Right lobe of liver (tissue), 6 donors: ENCODE measurements at regions not wholly inside any gene's neighbourhood (a gene's known extent, or its start where the extent isn't known, plus 50 kb on each side); places are given as distances from the start of the nearest gene placed in this dataset.
A peak's percentile ranks its signal among the peaks of the same experiment; 100 is the strongest.

Source experiments
- ATAC-seq, 4 donors: fragments of 200-7000 bp; cut with Tn5 transposase; one replicate each; pipeline ENCODE4 v1.9.1; 2020; ENCODE audit warnings: mild to moderate bottlenecking in 4 of 4, moderate library complexity in 4 of 4
- DNase-seq, 3 donors: peaks; one replicate each; pipeline ENCODE4 v3.0.0-alpha.2; 2020
- H3K27ac ChIP-seq, 3 donors: fragments of 200-600 bp; one replicate each; pipeline ENCODE4 v1.8.0; 2022
- H3K27me3 ChIP-seq, 2 donors: fragments of 200-600 bp; one replicate each; pipeline ENCODE4 v1.8.0; 2022
- H3K36me3 ChIP-seq, 4 donors: fragments of 200-600 bp; sonication (generic) in 1 of 4; one replicate each; pipeline versions ENCODE4 v1.5.1 to v1.8.0; 2017 to 2022; ENCODE audit warnings: control low read depth in 1 of 4
- H3K4me1 ChIP-seq, 4 donors: fragments of 200-600 bp; sonication (generic) in 1 of 4; one replicate each; pipeline versions ENCODE4 v1.5.1 to v1.8.0; 2017 to 2022; ENCODE audit warnings: control low read depth in 1 of 4
- H3K4me3 ChIP-seq, 3 donors: fragments of 200-600 bp; one replicate each; pipeline ENCODE4 v1.8.0; 2022
- H3K9me3 ChIP-seq, 4 donors: fragments of 200-600 bp; sonication (generic) in 1 of 4; one replicate each; pipeline versions ENCODE4 v1.5.1 to v1.8.0; 2017 to 2022; ENCODE audit warnings: control low read depth in 1 of 4
- CTCF ChIP-seq, 4 donors: fragments of 200-600 bp in 3 of 4; fragments of 450-650 bp in 1 of 4; IDR thresholded peaks; one replicate each; pipeline versions ENCODE4 v1.5.1 to v1.8.0; 2016 to 2022; ENCODE audit warnings: antibody characterized with exemption in 4 of 4, mild to moderate bottlenecking in 2 of 4
- POLR2A ChIP-seq: fragments of 450-650 bp; IDR thresholded peaks from one replicate; pipeline ENCODE4 v1.6.1; 2017; ENCODE audit warnings: antibody characterized with exemption, mild to moderate bottlenecking
- WGBS: methylation state at CpG from one replicate; pipeline ENCODE4 v1.1.6; 2018; ENCODE audit warnings: low coverage, low lambda C conversion rate; ENCODE audit not compliant: insufficient coverage; ENCODE audit errors: missing lambda C conversion rate; 5-methylcytosine and 5-hydroxymethylcytosine counted together
- intact Hi-C, 2 donors: fragments of 100-400 bp; cut with DNase I; formaldehyde crosslinking; loops; one replicate each; pipeline versions ENCODE4 v1.11.2 to v1.14.1; 2022
- donor health status: DM: no; HTN: yes; CAD: no.
- donor health status: DM: no; HTN: no; CAD: no.
- donor health status: DM: no; HTN: no; CAD: no.
- donor health status: DM: no; HTN: yes; CAD: no.
- donor health status: DM: no; HTN: yes; CAD: no.

DNA sequence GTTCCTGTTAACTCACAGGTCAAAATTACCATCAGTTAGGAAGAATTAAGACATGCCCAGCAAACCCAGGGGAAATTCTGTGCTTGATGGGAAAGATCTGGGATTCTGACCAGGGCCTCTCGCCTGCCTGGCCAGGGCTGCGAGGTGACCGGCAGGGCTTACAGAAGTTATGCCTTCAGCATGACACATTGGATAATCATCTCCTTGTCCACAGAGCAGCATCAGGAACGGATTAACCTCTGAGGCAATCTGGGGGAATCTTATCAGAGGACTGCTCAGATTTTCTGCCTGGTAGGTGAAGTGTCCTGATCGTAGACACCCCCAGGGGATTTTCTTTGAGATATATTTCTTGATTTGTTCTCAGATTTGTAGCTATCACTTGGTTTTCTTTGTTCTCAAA is 172.5 kb downstream of the HS3ST3A1 start:
- no peak for ATAC-seq
- Histone ChIP-seq H3K9me3 (no peaks in the 10 kb centered on the region), H3K4me1 (no peaks in the 10 kb centered on the region), H3K4me3 (no peak overlapping the region), H3K27me3 (no peaks in the 10 kb centered on the region), H3K36me3 (no peaks in the 10 kb centered on the region), H3K27ac (no peak overlapping the region)
- TF ChIP-seq POLR2A (no peak), CTCF (IDR thresholded peaks at IDR 0.05) (no peak)
- no peak for DNase-seq
- intact Hi-C loops = no loop called here
- WGBS = 83% methylated on average over 1 of the region's 5 CpGs

DNA sequence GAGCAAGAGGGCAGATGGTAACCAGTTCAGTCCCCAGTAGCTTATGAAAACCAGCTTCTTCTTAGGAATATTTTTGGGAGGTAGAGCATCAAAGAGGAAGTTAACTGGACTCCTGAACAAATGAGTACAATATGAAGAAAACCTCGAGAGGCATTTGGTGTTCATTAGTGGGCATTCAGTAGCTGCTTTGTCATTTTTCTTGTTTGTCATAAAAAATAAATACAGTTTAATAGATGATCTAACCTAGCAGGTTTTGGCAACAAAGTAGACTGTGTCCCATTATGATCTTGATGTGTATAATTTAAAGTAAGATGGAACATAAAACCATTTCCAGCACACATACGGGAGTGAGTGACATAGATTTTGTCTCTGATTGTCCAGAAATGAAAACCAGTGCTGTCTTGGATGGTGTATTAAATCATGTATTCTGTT is 173.1 kb downstream of the HS3ST3A1 start:
- DNase-seq (no peak), ATAC-seq (no peak)
- H3K9me3 ChIP-seq = no peaks in the 10 kb centered on the region
- H3K27me3 ChIP-seq = no peaks in the 10 kb centered on the region
- H3K4me3 ChIP-seq = no peak overlapping the region
- no peak overlapping the region for H3K27ac ChIP-seq
- WGBS = 66% methylated on average over 2 of the region's 2 CpGs
- intact Hi-C loops = no loop called here
- no peaks in the 10 kb centered on the region for H3K4me1 ChIP-seq
- H3K36me3 ChIP-seq = no peaks in the 10 kb centered on the region
- TF ChIP-seq CTCF (IDR thresholded peaks at IDR 0.05) (no peak), POLR2A (no peak)

GRCh38 chr17:13426991-13427390 is 174.7 kb downstream of the HS3ST3A1 start:
- ATAC-seq (no peak), DNase-seq (no peak)
- Histone ChIP-seq H3K4me1 (peaks cover 0 to 7% (median 0%) of the 10 kb centered on the region in 4 donors), H3K27me3 (no peaks in the 10 kb centered on the region), H3K9me3 (no peaks in the 10 kb centered on the region), H3K27ac (no peak overlapping the region), H3K36me3 (no peaks in the 10 kb centered on the region), H3K4me3 (no peak overlapping the region)
- TF ChIP-seq POLR2A (no peak), CTCF (IDR thresholded peaks at IDR 0.05) (no peak)
- intact Hi-C loops = no loop called here

GRCh38 chr17:13425390-13425789 is 176.3 kb downstream of the HS3ST3A1 start:
- intact Hi-C loops = no loop called here
- Histone ChIP-seq H3K27me3 (no peaks in the 10 kb centered on the region), H3K36me3 (no peaks in the 10 kb centered on the region), H3K9me3 (no peaks in the 10 kb centered on the region), H3K4me3 (no peak overlapping the region), H3K27ac (no peak overlapping the region), H3K4me1 (peaks cover 0 to 22% (median 1%) of the 10 kb centered on the region in 4 donors)
- 88% methylated on average over 4 of the region's 4 CpGs for WGBS
- DNase-seq (no peak), ATAC-seq (no peak)
- no peak for TF ChIP-seq CTCF (IDR thresholded peaks at IDR 0.05)
- TF ChIP-seq POLR2A = no peak

- intact Hi-C loops = no loop called here
- Histone ChIP-seq H3K27ac (peak overlapping the region in 1 of 3 donors; percentile 31), H3K36me3 (no peaks in the 10 kb centered on the region), H3K9me3 (no peaks in the 10 kb centered on the region), H3K4me1 (peaks cover 0 to 28% (median 2%) of the 10 kb centered on the region in 4 donors), H3K4me3 (no peak overlapping the region), H3K27me3 (no peaks in the 10 kb centered on the region)
- ATAC-seq (peak in 1 of 4 donors; percentile 5), DNase-seq (no peak)
- TF ChIP-seq CTCF (IDR thresholded peaks at IDR 0.05) (no peak), POLR2A (no peak)
- 53% methylated on average over 2 of the region's 2 CpGs for WGBS
Measured at GRCh38 chr17:13421581-13422130, 180.1 kb downstream of the HS3ST3A1 start.
